ENCODE measurements at regions not wholly inside any gene's neighbourhood (a gene's known extent, or its start where the extent isn't known, plus 50 kb on each side); places are given as distances from the start of the nearest gene placed in this dataset.
A peak's percentile ranks its signal among the peaks of the same experiment; 100 is the strongest.

GRCh38 chr12:65598688-65599087, 225.6 kb upstream of the HMGA2 start:
- DNase-seq (ENCODE audit: low read depth) = no peak

GRCh38 chr12:65602253-65602609, 222.1 kb upstream of the HMGA2 start:
- no peak for DNase-seq (ENCODE audit: low read depth)

GRCh38 chr12:65602610-65603295, 221.5 kb upstream of the HMGA2 start:
- peak; percentile 4 for DNase-seq (ENCODE audit: low read depth)

- DNase-seq (ENCODE audit: low read depth) = no peak
These were observed 220.6 kb upstream of the HMGA2 start for GRCh38 chr12:65603438-65604351.

- DNase-seq (ENCODE audit: low read depth) = no peak
These were observed 219.3 kb upstream of the HMGA2 start for GRCh38 chr12:65605019-65605418.

- DNase-seq (ENCODE audit: low read depth) = no peak
These were observed 218.1 kb upstream of the HMGA2 start for GRCh38 chr12:65606008-65606766.

- no peak for DNase-seq (ENCODE audit: low read depth)
These were observed 216.9 kb upstream of the HMGA2 start for GRCh38 chr12:65607401-65607841.

- no peak for DNase-seq (ENCODE audit: low read depth)
These were observed 215.9 kb upstream of the HMGA2 start for GRCh38 chr12:65608319-65608916.

- no peak for DNase-seq (ENCODE audit: low read depth)
These were observed 214.9 kb upstream of the HMGA2 start for GRCh38 chr12:65609359-65609771.

- no peak for DNase-seq (ENCODE audit: low read depth)
These were observed 212.9 kb upstream of the HMGA2 start for GRCh38 chr12:65611396-65611795.

GRCh38 chr12:65612440-65612839, 211.8 kb upstream of the HMGA2 start:
- DNase-seq (ENCODE audit: low read depth) = no peak

- no peak for DNase-seq (ENCODE audit: low read depth)
These were observed 210.6 kb upstream of the HMGA2 start for GRCh38 chr12:65613692-65614091.

- DNase-seq (ENCODE audit: low read depth) = no peak
These were observed 209.9 kb upstream of the HMGA2 start for GRCh38 chr12:65614259-65614889.

- no peak for DNase-seq (ENCODE audit: low read depth)
These were observed 209.2 kb upstream of the HMGA2 start for GRCh38 chr12:65615118-65615517.

GRCh38 chr12:65616022-65616421, 208.3 kb upstream of the HMGA2 start:
- DNase-seq (ENCODE audit: low read depth) = no peak

- no peak for DNase-seq (ENCODE audit: low read depth)
These were observed 205.7 kb upstream of the HMGA2 start for GRCh38 chr12:65618588-65618987.

GRCh38 chr12:65619018-65619417, 205.3 kb upstream of the HMGA2 start:
- no peak for DNase-seq (ENCODE audit: low read depth)

- DNase-seq (ENCODE audit: low read depth) = no peak
These were observed 204.2 kb upstream of the HMGA2 start for GRCh38 chr12:65620046-65620445.

- DNase-seq (ENCODE audit: low read depth) = no peak
These were observed 202.2 kb upstream of the HMGA2 start for GRCh38 chr12:65622056-65622455.

- no peak for DNase-seq (ENCODE audit: low read depth)
These were observed 200.8 kb upstream of the HMGA2 start for GRCh38 chr12:65623507-65623906.

- no peak for DNase-seq (ENCODE audit: low read depth)
These were observed 199.7 kb upstream of the HMGA2 start for GRCh38 chr12:65624554-65625086.
